Natural killer cell (primary cell): ENCODE measurements at regions not wholly inside any gene's neighbourhood (a gene's known extent, or its start where the extent isn't known, plus 50 kb on each side); places are given as distances from the start of the nearest gene placed in this dataset.

Experiments
- ATAC-seq, 3 donors: fragments of 150-1000 bp in 2 of 3; fragments of 200-7000 bp in 1 of 3; cut with Tn5 transposase; 1 replicate in 1 of 3; 2 replicates in 2 of 3; pipeline ENCODE4 v1.10.0; 2021; ENCODE audit warnings: mild to moderate bottlenecking in 2 of 3, moderate library complexity in 2 of 3
- DNase-seq, 2 donors: peaks; one replicate each; pipeline versions ENCODE4 v3.0.0 to v3.0.0-alpha.2; 2013 to 2021; ENCODE audit warnings: mixed read lengths in 1 of 2
- H3K27ac ChIP-seq: one replicate; pipeline ENCODE4 v1.5.1; 2013; ENCODE audit warnings: mild to moderate bottlenecking, low read length
- H3K27me3 ChIP-seq: one replicate; pipeline ENCODE4 v1.6.1; 2013; ENCODE audit warnings: low read length; ENCODE audit not compliant: control insufficient read depth, insufficient read depth
- H3K36me3 ChIP-seq: one replicate; pipeline ENCODE4 v1.6.1; 2013; ENCODE audit warnings: low read length; ENCODE audit not compliant: control insufficient read depth, insufficient read depth
- H3K4me1 ChIP-seq: one replicate; pipeline ENCODE4 v1.6.1; 2013; ENCODE audit warnings: low read length; ENCODE audit not compliant: control insufficient read depth, insufficient read depth
- H3K4me3 ChIP-seq: one replicate; pipeline ENCODE4 v1.5.1; 2013; ENCODE audit warnings: low read length
- H3K9me3 ChIP-seq: one replicate; pipeline ENCODE4 v1.6.1; 2013; ENCODE audit warnings: low read length; ENCODE audit not compliant: control insufficient read depth, insufficient read depth
- H3K27ac Mint-ChIP-seq, 2 donors: one replicate each; pipeline ENCODE4 v1.8.0; 2022; ENCODE audit warnings: mild to moderate bottlenecking in 2 of 2, mixed read lengths in 2 of 2, moderate library complexity in 1 of 2
- H3K27me3 Mint-ChIP-seq, 2 donors: one replicate each; pipeline ENCODE4 v1.8.0; 2022; ENCODE audit warnings: low read depth in 2 of 2, mixed read lengths in 2 of 2
- H3K36me3 Mint-ChIP-seq: one replicate; pipeline ENCODE4 v1.8.0; 2022; ENCODE audit warnings: mixed read lengths
- H3K4me1 Mint-ChIP-seq, 2 donors: one replicate each; pipeline ENCODE4 v1.8.0; 2022; ENCODE audit warnings: mixed read lengths in 2 of 2
- H3K4me3 Mint-ChIP-seq: one replicate; pipeline ENCODE4 v1.8.0; 2022; ENCODE audit warnings: mild to moderate bottlenecking, moderate library complexity, mixed read lengths
- H3K9me3 Mint-ChIP-seq, 2 donors: one replicate each; pipeline ENCODE4 v1.8.0; 2022; ENCODE audit warnings: mixed read lengths in 2 of 2
- WGBS: methylation state at CpG from one replicate; pipeline ENCODE4 v1.1.7; 2013; ENCODE audit warnings: missing lambda C conversion rate; ENCODE audit not compliant: insufficient coverage; 5-methylcytosine and 5-hydroxymethylcytosine counted together
- intact Hi-C: fragments of 100-400 bp; cut with micrococcal nuclease; formaldehyde crosslinking; loops from one replicate; pipeline ENCODE4 v1.14.2; 2022
- TF ChIP-seq, protein P1 (sequence below): fragments of 200-600 bp; IDR thresholded peaks from one replicate; pipeline ENCODE4 v1.8.0; 2022; ENCODE audit warnings: antibody characterized with exemption

DNA sequence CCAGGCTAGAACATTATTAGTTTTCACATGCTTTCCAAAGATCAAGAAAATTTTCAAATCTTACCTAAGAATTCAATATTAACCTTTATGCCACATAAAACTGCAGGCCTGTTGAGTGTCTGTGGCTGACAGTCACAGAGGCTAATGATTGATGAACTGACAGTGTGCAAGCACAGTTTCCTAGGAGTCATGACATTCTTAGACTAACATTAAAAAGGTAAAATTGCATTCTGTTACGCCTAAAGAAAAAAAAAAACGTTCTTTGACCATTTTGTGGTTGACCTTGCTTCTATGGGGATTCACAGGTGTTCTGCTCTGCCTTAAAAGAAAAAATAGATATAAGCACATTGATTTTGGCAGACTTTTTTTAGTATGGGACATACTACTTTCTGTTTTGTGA is 1776.2 kb downstream of the PCDH9 start:
- Histone ChIP-seq H3K36me3 (no peaks in the 10 kb centered on the region), H3K4me1 (no peaks in the 10 kb centered on the region), H3K27ac (no peak overlapping the region), H3K9me3 (no peaks in the 10 kb centered on the region), H3K27me3 (no peaks in the 10 kb centered on the region), H3K4me3 (no peak overlapping the region)
- H3K4me3 Mint-ChIP-seq, result no peak overlapping the region
- H3K9me3 Mint-ChIP-seq, result peaks cover 0 to 2% of the 10 kb centered on the region in 2 donors
- intact Hi-C loops, result no loop called here
- DNase-seq (no peak), ATAC-seq (no peak)
- no peak overlapping the region for H3K27ac Mint-ChIP-seq
- H3K27me3 Mint-ChIP-seq, result no peaks in the 10 kb centered on the region
- TF ChIP-seq, protein P1, sequence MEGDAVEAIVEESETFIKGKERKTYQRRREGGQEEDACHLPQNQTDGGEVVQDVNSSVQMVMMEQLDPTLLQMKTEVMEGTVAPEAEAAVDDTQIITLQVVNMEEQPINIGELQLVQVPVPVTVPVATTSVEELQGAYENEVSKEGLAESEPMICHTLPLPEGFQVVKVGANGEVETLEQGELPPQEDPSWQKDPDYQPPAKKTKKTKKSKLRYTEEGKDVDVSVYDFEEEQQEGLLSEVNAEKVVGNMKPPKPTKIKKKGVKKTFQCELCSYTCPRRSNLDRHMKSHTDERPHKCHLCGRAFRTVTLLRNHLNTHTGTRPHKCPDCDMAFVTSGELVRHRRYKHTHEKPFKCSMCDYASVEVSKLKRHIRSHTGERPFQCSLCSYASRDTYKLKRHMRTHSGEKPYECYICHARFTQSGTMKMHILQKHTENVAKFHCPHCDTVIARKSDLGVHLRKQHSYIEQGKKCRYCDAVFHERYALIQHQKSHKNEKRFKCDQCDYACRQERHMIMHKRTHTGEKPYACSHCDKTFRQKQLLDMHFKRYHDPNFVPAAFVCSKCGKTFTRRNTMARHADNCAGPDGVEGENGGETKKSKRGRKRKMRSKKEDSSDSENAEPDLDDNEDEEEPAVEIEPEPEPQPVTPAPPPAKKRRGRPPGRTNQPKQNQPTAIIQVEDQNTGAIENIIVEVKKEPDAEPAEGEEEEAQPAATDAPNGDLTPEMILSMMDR, result no peak
- no peaks in the 10 kb centered on the region for H3K4me1 Mint-ChIP-seq
- no peaks in the 10 kb centered on the region for H3K36me3 Mint-ChIP-seq
- 21% methylated on average over 2 of the region's 2 CpGs for WGBS

DNA sequence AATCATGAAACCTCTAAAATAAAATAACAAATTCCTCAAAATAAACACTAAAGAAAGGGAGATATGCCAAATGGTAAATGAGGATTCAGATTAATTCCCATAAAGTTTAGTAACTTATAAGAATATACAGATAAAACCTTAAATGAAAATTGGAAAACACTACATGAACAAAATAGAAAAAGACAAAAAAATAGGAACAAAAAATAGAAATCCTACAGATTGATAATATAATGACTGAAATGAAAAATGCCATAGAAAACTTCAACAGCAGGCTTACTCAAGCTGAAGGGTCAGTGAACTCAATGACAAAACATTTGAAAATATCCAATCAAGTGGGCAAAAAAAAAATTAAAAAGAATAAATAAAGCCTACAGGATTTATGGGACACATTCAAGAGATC is 1784.8 kb downstream of the PCDH9 start:
- Mint-ChIP-seq H3K36me3 (peaks cover 9% of the 10 kb centered on the region), H3K4me1 (no peaks in the 10 kb centered on the region), H3K27ac (no peak overlapping the region), H3K27me3 (no peaks in the 10 kb centered on the region), H3K9me3 (peaks cover 11% of the 10 kb centered on the region in 2 donors), H3K4me3 (no peak overlapping the region)
- Histone ChIP-seq H3K36me3 (no peaks in the 10 kb centered on the region), H3K9me3 (peaks cover 7% of the 10 kb centered on the region), H3K4me3 (no peak overlapping the region), H3K27me3 (no peaks in the 10 kb centered on the region), H3K4me1 (no peaks in the 10 kb centered on the region), H3K27ac (no peak overlapping the region)
- ATAC-seq (no peak), DNase-seq (no peak)
- TF ChIP-seq, protein P1, result no peak
- intact Hi-C loops, result no loop called here

DNA sequence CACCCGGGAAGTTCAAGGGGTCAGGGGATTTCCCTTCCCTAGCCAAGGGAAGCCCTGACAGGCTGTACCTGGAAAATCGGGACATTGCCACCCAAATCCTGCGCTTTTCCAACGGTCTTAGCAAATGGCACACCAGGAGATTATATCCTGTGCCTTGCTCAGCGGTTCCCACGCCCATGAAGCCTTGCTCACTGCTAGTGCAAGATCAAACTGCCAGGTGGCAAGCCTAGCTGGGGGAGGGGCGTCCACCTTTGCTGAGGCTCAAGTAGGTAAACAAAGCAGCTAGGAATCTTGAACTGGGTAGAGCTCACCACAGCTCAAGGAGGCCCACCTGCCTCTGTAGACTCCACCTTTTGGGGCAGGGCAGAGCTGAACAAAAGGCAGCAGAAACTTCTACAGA is 1794.5 kb downstream of the PCDH9 start:
- Mint-ChIP-seq H3K4me3 (no peak overlapping the region), H3K36me3 (no peaks in the 10 kb centered on the region)

DNA sequence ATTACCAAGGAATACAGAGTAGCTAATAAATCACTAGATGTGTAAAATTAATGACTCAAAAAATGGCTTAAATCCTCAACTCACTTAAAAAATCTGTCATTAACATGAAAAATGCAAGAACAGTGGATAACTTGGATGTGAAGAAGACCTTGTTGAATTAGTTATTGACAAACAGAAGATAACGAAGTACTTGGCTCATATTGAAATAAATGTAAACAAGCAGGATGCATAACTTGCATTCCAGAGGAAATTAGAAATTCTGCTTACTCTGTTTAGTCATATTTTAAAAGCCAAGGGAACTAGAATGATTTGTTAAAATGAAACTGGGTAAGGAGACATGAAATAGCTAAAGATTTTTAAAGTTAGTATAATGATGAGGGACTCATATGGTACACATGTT is 1812.2 kb downstream of the PCDH9 start:
- no peak overlapping the region for H3K27ac Mint-ChIP-seq
- Histone ChIP-seq H3K27me3 (no peaks in the 10 kb centered on the region), H3K4me1 (no peaks in the 10 kb centered on the region), H3K4me3 (no peak overlapping the region), H3K9me3 (no peaks in the 10 kb centered on the region), H3K36me3 (no peaks in the 10 kb centered on the region), H3K27ac (no peak overlapping the region)
- TF ChIP-seq, protein P1, result no peak
- no peak for ATAC-seq
- intact Hi-C loops, result no loop called here
- no peaks in the 10 kb centered on the region for H3K9me3 Mint-ChIP-seq
- no peak for DNase-seq
- H3K4me3 Mint-ChIP-seq, result no peak overlapping the region
- no peaks in the 10 kb centered on the region for H3K27me3 Mint-ChIP-seq
- H3K4me1 Mint-ChIP-seq, result no peaks in the 10 kb centered on the region
- 79% methylated on average over 1 of the region's 1 CpG for WGBS
- no peaks in the 10 kb centered on the region for H3K36me3 Mint-ChIP-seq

More for the DNA sequence above, 1794.5 kb downstream of the PCDH9 start:
- Histone ChIP-seq H3K27me3 (no peaks in the 10 kb centered on the region), H3K9me3 (peaks cover 10% of the 10 kb centered on the region), H3K4me3 (no peak overlapping the region), H3K4me1 (no peaks in the 10 kb centered on the region), H3K27ac (no peak overlapping the region), H3K36me3 (no peaks in the 10 kb centered on the region)
- Mint-ChIP-seq H3K27me3 (no peaks in the 10 kb centered on the region), H3K27ac (no peak overlapping the region), H3K9me3 (peaks cover 4 to 9% of the 10 kb centered on the region in 2 donors), H3K4me1 (no peaks in the 10 kb centered on the region)
- intact Hi-C loops, result no loop called here
- 84% methylated on average over 7 of the region's 7 CpGs for WGBS
- ATAC-seq (no peak), DNase-seq (no peak)
- TF ChIP-seq, protein P1, result no peak
